ENCODE measurements at regions not wholly inside any gene's neighbourhood (a gene's known extent, or its start where the extent isn't known, plus 50 kb on each side); places are given as distances from the start of the nearest gene placed in this dataset.
A peak's percentile ranks its signal among the peaks of the same experiment; 100 is the strongest.

- no peak overlapping the region for H2BK20ac ChIP-seq (ENCODE audit: low read depth, low read length, poor library complexity, severe bottlenecking)
- no peak overlapping the region for H3K27ac ChIP-seq (ENCODE audit: insufficient read length, low read depth, low read length)
- Mint-ChIP-seq H3K4me3 (no peak overlapping the region), H3K4me1 (peaks cover 11 to 12% of the 10 kb centered on the region in 2 experiments), H3K9me3 (peaks cover 2 to 3% of the 10 kb centered on the region in 2 experiments; a peak in 3 of 5 replicates), H3K36me3 (ENCODE audit: insufficient read depth in 1 of 3, low read depth in 3 of 3) (peaks cover 0 to 3% (median 0%) of the 10 kb centered on the region in 3 experiments; a peak in 1 of 7 replicates), H3K27me3 (ENCODE audit: low read depth) (no peaks in the 10 kb centered on the region), H3K27ac (no peak overlapping the region)
- no peaks in the 10 kb centered on the region for H4K20me1 ChIP-seq (ENCODE audit: control insufficient read depth, insufficient read depth, insufficient read length)
- H3K9me3 ChIP-seq (ENCODE audit: control insufficient read depth, low read depth, low read length) = no peaks in the 10 kb centered on the region
- H3K56ac ChIP-seq (ENCODE audit: insufficient read length, low read depth, low read length) = no peak overlapping the region
- H2AFZ ChIP-seq (ENCODE audit: low read length) = no peak overlapping the region
- H3K4ac ChIP-seq (ENCODE audit: low read depth, low read length) = no peak overlapping the region
- no peak overlapping the region for H4K5ac ChIP-seq (ENCODE audit: insufficient read length, low read depth, low read length)
- no peak overlapping the region for H4K91ac ChIP-seq (ENCODE audit: insufficient read length, low read depth, low read length)
- H3K4me1 ChIP-seq (ENCODE audit: insufficient read depth, low read length) = peaks cover 7% of the 10 kb centered on the region
- no peaks in the 10 kb centered on the region for H3K79me1 ChIP-seq (ENCODE audit: insufficient read depth, low read depth, low read length, poor library complexity, severe bottlenecking)
- H3K79me2 ChIP-seq (ENCODE audit: insufficient read depth, low read length) = no peaks in the 10 kb centered on the region
- WGBS (ENCODE audit: extremely low coverage, insufficient read length, low lambda C conversion rate) = no CpG with 5 or more reads among the region's 5 CpGs
- H4K8ac ChIP-seq (replicated peaks; ENCODE audit: insufficient read length, low read depth, low read length) = no peak overlapping the region
- H2AK5ac ChIP-seq (ENCODE audit: insufficient read length, low read length) = no peak overlapping the region
- no peak overlapping the region for H2BK5ac ChIP-seq (ENCODE audit: insufficient read length, low read length)
- H3K9ac ChIP-seq (ENCODE audit: extremely low read depth, insufficient read length, low read length) = no peak overlapping the region
- no peak overlapping the region for H2BK15ac ChIP-seq (ENCODE audit: low read depth, low read length)
- H2BK120ac ChIP-seq (ENCODE audit: low read depth, low read length, poor library complexity, severe bottlenecking) = no peak overlapping the region
- TF ChIP-seq CTCF (conservative IDR thresholded peaks at IDR 0.05) = no peak
- H3K18ac ChIP-seq (ENCODE audit: insufficient read length, low read depth, low read length) = no peak overlapping the region
- H3T11ph ChIP-seq (ENCODE audit: low read length) = no peak overlapping the region
- DNase-seq = peak; percentile 24
- H2BK12ac ChIP-seq (ENCODE audit: insufficient read length, low read depth, low read length) = no peak overlapping the region
- H3K23me2 ChIP-seq (ENCODE audit: insufficient read length, low read depth, low read length, poor library complexity, severe bottlenecking) = no peaks in the 10 kb centered on the region
- H3K27me3 ChIP-seq (ENCODE audit: insufficient read depth, low read length) = no peaks in the 10 kb centered on the region
- no peak overlapping the region for H3K4me2 ChIP-seq (ENCODE audit: insufficient read depth, insufficient read length, low read length)
- no peak overlapping the region for H3K23ac ChIP-seq (ENCODE audit: insufficient read length, low read depth, low read length)
- no peak overlapping the region for H3K14ac ChIP-seq (ENCODE audit: insufficient read depth, low read length)
These were observed 126.7 kb upstream of the PWP1 start for GRCh38 chr12:107558816-107559382.

Data from H9 (cell line).